ENCODE measurements at regions not wholly inside any gene's neighbourhood (a gene's known extent, or its start where the extent isn't known, plus 50 kb on each side); places are given as distances from the start of the nearest gene placed in this dataset.

GRCh38 chr10:33109788-33110469 is 151.9 kb upstream of the ITGB1 start:
- TF ChIP-seq ZNF274 (IDR thresholded peaks at IDR 0.05; ENCODE audit: low read depth, low read length) (no peak), YY1 (IDR thresholded peaks at IDR 0.05; ENCODE audit: insufficient read depth, insufficient read length) (no peak), SUZ12 (IDR thresholded peaks at IDR 0.05; ENCODE audit: extremely low read depth, insufficient read depth, insufficient read length) (no peak)

All from NT2/D1 (cell line).